ENCODE measurements at regions not wholly inside any gene's neighbourhood (a gene's known extent, or its start where the extent isn't known, plus 50 kb on each side); places are given as distances from the start of the nearest gene placed in this dataset.
"Not testable (repeated sequence)": the region's sequence is repeated elsewhere in the genome, so short reads cannot be mapped to it uniquely, and the experiment has no call there.

- DNase-seq (ENCODE audit: low spot score) (no peak), ATAC-seq (ENCODE audit: low FRiP score) (no peak)
- TF ChIP-seq CTCF (IDR thresholded peaks at IDR 0.05), result no peak
Observed at GRCh38 chr9:31912636-31913035, 471.8 kb upstream of the ACO1 start.

GRCh38 chr9:31916591-31917241 lies 467.7 kb upstream of the ACO1 start:
- ATAC-seq (ENCODE audit: low FRiP score) (no peak), DNase-seq (ENCODE audit: low spot score) (no peak)
- TF ChIP-seq CTCF (IDR thresholded peaks at IDR 0.05), result no peak

- not testable (repeated sequence) for DNase-seq (ENCODE audit: low spot score); ATAC-seq (ENCODE audit: low FRiP score)
Observed at GRCh38 chr9:31937737-31938136, 446.7 kb upstream of the ACO1 start.

GRCh38 chr9:31950756-31951155 lies 433.7 kb upstream of the ACO1 start:
- no peak for ATAC-seq (ENCODE audit: low FRiP score)
- no peak for DNase-seq (ENCODE audit: low spot score)
- no peak for TF ChIP-seq CTCF (IDR thresholded peaks at IDR 0.05)

GRCh38 chr9:31958572-31958971 lies 425.9 kb upstream of the ACO1 start:
- TF ChIP-seq CTCF (IDR thresholded peaks at IDR 0.05), result no peak
- DNase-seq (ENCODE audit: low spot score), result no peak
- no peak for ATAC-seq (ENCODE audit: low FRiP score)

GRCh38 chr9:31969552-31969951 lies 414.9 kb upstream of the ACO1 start:
- TF ChIP-seq CTCF (IDR thresholded peaks at IDR 0.05), result no peak
- DNase-seq (ENCODE audit: low spot score) (no peak), ATAC-seq (ENCODE audit: low FRiP score) (no peak)

- DNase-seq (ENCODE audit: low spot score), result no peak
- no peak for ATAC-seq (ENCODE audit: low FRiP score)
- no peak for TF ChIP-seq CTCF (IDR thresholded peaks at IDR 0.05)
Observed at GRCh38 chr9:31983895-31984294, 400.5 kb upstream of the ACO1 start.
